ENCODE measurements at regions not wholly inside any gene's neighbourhood (a gene's known extent, or its start where the extent isn't known, plus 50 kb on each side); places are given as distances from the start of the nearest gene placed in this dataset.

- TF ChIP-seq, protein P1, sequence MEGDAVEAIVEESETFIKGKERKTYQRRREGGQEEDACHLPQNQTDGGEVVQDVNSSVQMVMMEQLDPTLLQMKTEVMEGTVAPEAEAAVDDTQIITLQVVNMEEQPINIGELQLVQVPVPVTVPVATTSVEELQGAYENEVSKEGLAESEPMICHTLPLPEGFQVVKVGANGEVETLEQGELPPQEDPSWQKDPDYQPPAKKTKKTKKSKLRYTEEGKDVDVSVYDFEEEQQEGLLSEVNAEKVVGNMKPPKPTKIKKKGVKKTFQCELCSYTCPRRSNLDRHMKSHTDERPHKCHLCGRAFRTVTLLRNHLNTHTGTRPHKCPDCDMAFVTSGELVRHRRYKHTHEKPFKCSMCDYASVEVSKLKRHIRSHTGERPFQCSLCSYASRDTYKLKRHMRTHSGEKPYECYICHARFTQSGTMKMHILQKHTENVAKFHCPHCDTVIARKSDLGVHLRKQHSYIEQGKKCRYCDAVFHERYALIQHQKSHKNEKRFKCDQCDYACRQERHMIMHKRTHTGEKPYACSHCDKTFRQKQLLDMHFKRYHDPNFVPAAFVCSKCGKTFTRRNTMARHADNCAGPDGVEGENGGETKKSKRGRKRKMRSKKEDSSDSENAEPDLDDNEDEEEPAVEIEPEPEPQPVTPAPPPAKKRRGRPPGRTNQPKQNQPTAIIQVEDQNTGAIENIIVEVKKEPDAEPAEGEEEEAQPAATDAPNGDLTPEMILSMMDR (optimal IDR thresholded peaks at IDR 0.05 in 1 of 3, IDR thresholded peaks at IDR 0.05 in 1 of 3, conservative IDR thresholded peaks at IDR 0.05 in 1 of 3; ENCODE audit: extremely low read depth in 1 of 3, insufficient read depth in 2 of 3, low read length in 3 of 3) = no peak
- no peak for TF ChIP-seq EZH2 (IDR thresholded peaks at IDR 0.05; ENCODE audit: low read length)
Observed at GRCh38 chr2:49553658-49554057, 399.3 kb upstream of the FSHR start.
